HepG2 (cell line): ENCODE measurements at regions not wholly inside any gene's neighbourhood (a gene's known extent, or its start where the extent isn't known, plus 50 kb on each side); places are given as distances from the start of the nearest gene placed in this dataset.
A peak's percentile ranks its signal among the peaks of the same experiment; 100 is the strongest.

Experiments
- CC2D1A ChIP-seq: sonication (generic); formaldehyde crosslinking; IDR thresholded peaks from 2 replicates; pipeline ENCODE4 v1.8.1; 2023; ENCODE audit warnings: mild to moderate bottlenecking, missing genetic modification reagents
- CHD4 ChIP-seq: fragments of 200-600 bp; sonication (generic); IDR thresholded peaks from 2 replicates; pipeline ENCODE4 v1.7.0; 2017; ENCODE audit warnings: mild to moderate bottlenecking, low read length, borderline replicate concordance
- EP300 ChIP-seq, 3 experiments: sonication (generic) in 1 of 3; formaldehyde crosslinking in 1 of 3; IDR thresholded peaks; 2 replicates each; pipeline versions ENCODE4 v1.5.1 to v1.6.1; 2011 to 2020; ENCODE audit warnings: low read depth in 2 of 3, low read length in 2 of 3, borderline replicate concordance in 1 of 3, improper control_type of control experiment in 1 of 3, mild to moderate bottlenecking in 1 of 3, missing genetic modification reagents in 1 of 3, moderate library complexity in 1 of 3
- ETV5 ChIP-seq: IDR thresholded peaks from 2 replicates; pipeline ENCODE4 v1.6.1; 2018; ENCODE audit warnings: missing biosample characterization, missing genetic modification reagents, inconsistent platforms, borderline replicate concordance
- FOXA1 ChIP-seq, 2 experiments: fragments of 450-650 bp in 1 of 2; sonication (generic) in 1 of 2; formaldehyde crosslinking in 1 of 2; IDR thresholded peaks; 2 replicates each; pipeline versions ENCODE4 v1.4.0 to v1.6.1; 2016 to 2020; ENCODE audit warnings: missing genetic modification reagents in 1 of 2
- KDM3A ChIP-seq: IDR thresholded peaks from 2 replicates; pipeline ENCODE4 v1.6.1; 2018; ENCODE audit warnings: low read depth, missing compliant biosample characterization
- KLF13 ChIP-seq: sonication (generic); formaldehyde crosslinking; IDR thresholded peaks from 2 replicates; pipeline ENCODE4 v1.4.0; 2020; ENCODE audit warnings: mild to moderate bottlenecking, missing genetic modification reagents
- MED1 ChIP-seq: sonication (generic); formaldehyde crosslinking; IDR thresholded peaks from 2 replicates; pipeline ENCODE4 v1.4.0; 2020; ENCODE audit warnings: missing genetic modification reagents
- MIER2 ChIP-seq: IDR thresholded peaks from 2 replicates; pipeline ENCODE4 v1.6.1; 2016; ENCODE audit warnings: missing biosample characterization, missing genetic modification reagents
- NKX3-1 ChIP-seq: sonication (generic); formaldehyde crosslinking; IDR thresholded peaks from 2 replicates; pipeline ENCODE4 v1.5.0; 2020; ENCODE audit warnings: missing genetic modification reagents
- RAD51 ChIP-seq: fragments of 450-650 bp; IDR thresholded peaks from 2 replicates; pipeline ENCODE4 v1.6.1; 2016; ENCODE audit warnings: borderline replicate concordance
- SKI ChIP-seq: fragments of 450-650 bp; IDR thresholded peaks from one replicate; pipeline ENCODE4 v1.6.1; 2018; ENCODE audit warnings: mild to moderate bottlenecking; ENCODE audit not compliant: partially characterized antibody
- TGIF2 ChIP-seq: IDR thresholded peaks from 2 replicates; pipeline ENCODE4 v1.6.1; 2016; ENCODE audit warnings: control low read depth, missing compliant biosample characterization
- U2AF1 ChIP-seq: fragments of 200-400 bp; formaldehyde crosslinking; optimal IDR thresholded peaks from 2 replicates; pipeline ENCODE3; 2017; ENCODE audit warnings: mild to moderate bottlenecking, low read depth, low read length
- XRCC5 ChIP-seq: fragments of 200-400 bp; formaldehyde crosslinking; optimal IDR thresholded peaks from 2 replicates; pipeline ENCODE3; 2017; ENCODE audit warnings: mild to moderate bottlenecking, low read length
- ZNF121 ChIP-seq: sonication (generic); formaldehyde crosslinking; IDR thresholded peaks from 2 replicates; pipeline ENCODE4 v1.5.0; 2020; ENCODE audit warnings: mild to moderate bottlenecking, missing genetic modification reagents
- ZNF382 ChIP-seq: sonication (generic); formaldehyde crosslinking; IDR thresholded peaks from 2 replicates; pipeline ENCODE4 v1.5.0; 2020; ENCODE audit warnings: missing genetic modification reagents, mild to moderate bottlenecking, borderline replicate concordance
- TF ChIP-seq, protein P1 (sequence below): sonication (generic); formaldehyde crosslinking; conservative IDR thresholded peaks from 2 replicates; pipeline ENCODE4 v1.4.0; 2020; ENCODE audit warnings: missing genetic modification reagents
- TF ChIP-seq, protein P2 (sequence below): sonication (generic); formaldehyde crosslinking; IDR thresholded peaks from 2 replicates; pipeline ENCODE4 v1.9.0; 2021; ENCODE audit warnings: missing genetic modification reagents, borderline replicate concordance
- TF ChIP-seq, protein P3 (sequence below): IDR thresholded peaks from 2 replicates; pipeline ENCODE4 v1.6.1; 2016; ENCODE audit warnings: low read depth
- TF ChIP-seq, protein P4 (sequence below): IDR thresholded peaks from 2 replicates; pipeline ENCODE4 v1.6.1; 2018; ENCODE audit warnings: missing genetic modification reagents

DNA sequence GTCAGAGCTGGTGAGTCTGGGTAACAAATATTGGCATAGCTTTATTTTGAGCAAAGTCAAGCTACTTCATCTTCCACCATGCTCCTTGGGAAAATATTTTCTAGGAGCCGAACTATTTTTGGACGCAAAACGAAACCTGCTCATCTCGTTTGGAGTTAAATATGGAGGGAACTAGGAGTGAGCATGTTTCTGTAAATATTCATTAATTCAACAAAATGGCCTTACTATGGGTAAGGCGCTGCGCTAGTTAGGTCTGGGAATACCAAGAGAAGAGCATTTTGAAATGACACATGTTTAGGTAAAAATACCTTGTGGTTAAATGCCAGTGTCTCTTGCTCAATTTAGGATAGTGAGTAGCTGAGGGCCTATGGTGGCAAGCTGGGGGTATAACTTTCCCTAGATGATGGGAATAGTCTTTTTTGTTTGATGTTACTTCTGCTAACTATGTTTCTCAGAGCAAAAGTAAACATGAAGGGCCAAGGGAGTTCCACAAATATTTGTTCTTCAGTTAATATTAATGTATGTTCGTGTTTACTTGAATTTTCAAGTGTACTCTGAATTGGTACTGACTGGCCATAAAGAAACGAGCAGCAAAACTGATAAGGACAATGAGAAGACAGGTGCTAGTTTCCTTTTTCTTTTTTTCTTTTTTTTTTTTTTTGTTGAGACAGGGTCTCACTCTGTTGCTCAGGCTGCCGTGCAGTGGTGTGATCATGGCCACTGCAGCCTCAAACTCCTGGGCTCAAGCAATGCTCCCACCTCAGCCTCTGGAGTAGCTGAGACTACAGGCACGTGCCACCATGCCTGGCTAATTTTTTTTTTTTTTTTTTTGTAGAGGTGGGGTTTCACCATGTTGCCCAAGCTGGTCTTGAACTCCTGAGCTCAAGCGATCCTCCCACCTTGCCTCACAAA lies 77.7 kb downstream of the MAP1LC3B2 start (continued):
- TF ChIP-seq, protein P1, sequence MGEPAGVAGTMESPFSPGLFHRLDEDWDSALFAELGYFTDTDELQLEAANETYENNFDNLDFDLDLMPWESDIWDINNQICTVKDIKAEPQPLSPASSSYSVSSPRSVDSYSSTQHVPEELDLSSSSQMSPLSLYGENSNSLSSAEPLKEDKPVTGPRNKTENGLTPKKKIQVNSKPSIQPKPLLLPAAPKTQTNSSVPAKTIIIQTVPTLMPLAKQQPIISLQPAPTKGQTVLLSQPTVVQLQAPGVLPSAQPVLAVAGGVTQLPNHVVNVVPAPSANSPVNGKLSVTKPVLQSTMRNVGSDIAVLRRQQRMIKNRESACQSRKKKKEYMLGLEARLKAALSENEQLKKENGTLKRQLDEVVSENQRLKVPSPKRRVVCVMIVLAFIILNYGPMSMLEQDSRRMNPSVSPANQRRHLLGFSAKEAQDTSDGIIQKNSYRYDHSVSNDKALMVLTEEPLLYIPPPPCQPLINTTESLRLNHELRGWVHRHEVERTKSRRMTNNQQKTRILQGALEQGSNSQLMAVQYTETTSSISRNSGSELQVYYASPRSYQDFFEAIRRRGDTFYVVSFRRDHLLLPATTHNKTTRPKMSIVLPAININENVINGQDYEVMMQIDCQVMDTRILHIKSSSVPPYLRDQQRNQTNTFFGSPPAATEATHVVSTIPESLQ: no peak
- TF ChIP-seq ZNF121 (no peak), EP300 (IDR thresholded peaks at IDR 0.05; ENCODE audit: low read depth in 2 of 2, low read length in 2 of 2) (peak in 1 of 2 experiments; percentile 85; a peak in 2 of 4 replicates), EP300 (CRISPR knock-in tag; IDR thresholded peaks at IDR 0.05; ENCODE audit: borderline replicate concordance) (no peak), MED1 (CRISPR knock-in tag) (peak; percentile 45), RAD51 (no peak), ETV5 (no peak), MIER2 (no peak), SKI (peak; percentile 74), NKX3-1 (CRISPR knock-in tag) (peak; percentile 95), U2AF1 (no peak), TGIF2 (no peak), CHD4 (no peak), ZNF382 (CRISPR knock-in tag) (no peak), CC2D1A (CRISPR knock-in tag) (no peak), KLF13 (CRISPR knock-in tag) (no peak), KDM3A (CRISPR knock-in tag) (no peak), XRCC5 (no peak), FOXA1 (IDR thresholded peaks at IDR 0.05) (peak; percentile 89), FOXA1 (CRISPR knock-in tag; IDR thresholded peaks at IDR 0.05) (peak; percentile 95)
- TF ChIP-seq, protein P2, sequence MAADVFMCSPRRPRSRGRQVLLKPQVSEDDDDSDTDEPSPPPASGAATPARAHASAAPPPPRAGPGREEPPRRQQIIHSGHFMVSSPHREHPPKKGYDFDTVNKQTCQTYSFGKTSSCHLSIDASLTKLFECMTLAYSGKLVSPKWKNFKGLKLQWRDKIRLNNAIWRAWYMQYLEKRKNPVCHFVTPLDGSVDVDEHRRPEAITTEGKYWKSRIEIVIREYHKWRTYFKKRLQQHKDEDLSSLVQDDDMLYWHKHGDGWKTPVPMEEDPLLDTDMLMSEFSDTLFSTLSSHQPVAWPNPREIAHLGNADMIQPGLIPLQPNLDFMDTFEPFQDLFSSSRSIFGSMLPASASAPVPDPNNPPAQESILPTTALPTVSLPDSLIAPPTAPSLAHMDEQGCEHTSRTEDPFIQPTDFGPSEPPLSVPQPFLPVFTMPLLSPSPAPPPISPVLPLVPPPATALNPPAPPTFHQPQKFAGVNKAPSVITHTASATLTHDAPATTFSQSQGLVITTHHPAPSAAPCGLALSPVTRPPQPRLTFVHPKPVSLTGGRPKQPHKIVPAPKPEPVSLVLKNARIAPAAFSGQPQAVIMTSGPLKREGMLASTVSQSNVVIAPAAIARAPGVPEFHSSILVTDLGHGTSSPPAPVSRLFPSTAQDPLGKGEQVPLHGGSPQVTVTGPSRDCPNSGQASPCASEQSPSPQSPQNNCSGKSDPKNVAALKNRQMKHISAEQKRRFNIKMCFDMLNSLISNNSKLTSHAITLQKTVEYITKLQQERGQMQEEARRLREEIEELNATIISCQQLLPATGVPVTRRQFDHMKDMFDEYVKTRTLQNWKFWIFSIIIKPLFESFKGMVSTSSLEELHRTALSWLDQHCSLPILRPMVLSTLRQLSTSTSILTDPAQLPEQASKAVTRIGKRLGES (CRISPR knock-in tag): 0 out of 2 replicates have a peak, but pooled peaks have one; percentile 25
- TF ChIP-seq, protein P3, sequence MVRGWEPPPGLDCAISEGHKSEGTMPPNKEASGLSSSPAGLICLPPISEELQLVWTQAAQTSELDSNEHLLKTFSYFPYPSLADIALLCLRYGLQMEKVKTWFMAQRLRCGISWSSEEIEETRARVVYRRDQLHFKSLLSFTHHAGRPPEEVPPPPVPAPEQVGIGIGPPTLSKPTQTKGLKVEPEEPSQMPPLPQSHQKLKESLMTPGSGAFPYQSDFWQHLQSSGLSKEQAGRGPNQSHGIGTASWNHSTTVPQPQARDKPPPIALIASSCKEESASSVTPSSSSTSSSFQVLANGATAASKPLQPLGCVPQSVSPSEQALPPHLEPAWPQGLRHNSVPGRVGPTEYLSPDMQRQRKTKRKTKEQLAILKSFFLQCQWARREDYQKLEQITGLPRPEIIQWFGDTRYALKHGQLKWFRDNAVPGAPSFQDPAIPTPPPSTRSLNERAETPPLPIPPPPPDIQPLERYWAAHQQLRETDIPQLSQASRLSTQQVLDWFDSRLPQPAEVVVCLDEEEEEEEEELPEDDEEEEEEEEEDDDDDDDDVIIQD (CRISPR knock-in tag): peak; percentile 49; the same call in 1 of the 2 replicates
- TF ChIP-seq, protein P4, sequence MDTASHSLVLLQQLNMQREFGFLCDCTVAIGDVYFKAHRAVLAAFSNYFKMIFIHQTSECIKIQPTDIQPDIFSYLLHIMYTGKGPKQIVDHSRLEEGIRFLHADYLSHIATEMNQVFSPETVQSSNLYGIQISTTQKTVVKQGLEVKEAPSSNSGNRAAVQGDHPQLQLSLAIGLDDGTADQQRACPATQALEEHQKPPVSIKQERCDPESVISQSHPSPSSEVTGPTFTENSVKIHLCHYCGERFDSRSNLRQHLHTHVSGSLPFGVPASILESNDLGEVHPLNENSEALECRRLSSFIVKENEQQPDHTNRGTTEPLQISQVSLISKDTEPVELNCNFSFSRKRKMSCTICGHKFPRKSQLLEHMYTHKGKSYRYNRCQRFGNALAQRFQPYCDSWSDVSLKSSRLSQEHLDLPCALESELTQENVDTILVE (CRISPR knock-in tag): no peak
